Small intestine (tissue), 7 donors: ENCODE measurements at regions not wholly inside any gene's neighbourhood (a gene's known extent, or its start where the extent isn't known, plus 50 kb on each side); places are given as distances from the start of the nearest gene placed in this dataset.

Source experiments
- DNase-seq, 2 donors: peaks; one replicate each; pipeline versions ENCODE4 v3.0.0 to v3.0.0-alpha.2; 2013
- FAIRE-seq: peaks from 2 replicates; lab custom pipeline; 2012; peaks lifted over from hg19 to GRCh38; lab: Jason Lieb, UNC
- H3K27ac ChIP-seq, 3 donors: one replicate each; pipeline ENCODE4 v1.5.1; 2013; ENCODE audit warnings: low read length in 2 of 3, mild to moderate bottlenecking in 2 of 3, control low read depth in 1 of 3, inconsistent platforms in 1 of 3, low read depth in 1 of 3, moderate library complexity in 1 of 3
- H3K27me3 ChIP-seq, 3 donors: one replicate each; pipeline ENCODE4 v1.6.1; 2013; ENCODE audit warnings: low read length in 3 of 3, inconsistent platforms in 1 of 3; ENCODE audit not compliant: control insufficient read depth in 3 of 3, insufficient read depth in 3 of 3
- H3K36me3 ChIP-seq, 3 donors: one replicate each; pipeline ENCODE4 v1.6.1; 2013; ENCODE audit warnings: low read length in 3 of 3, inconsistent platforms in 1 of 3, low read depth in 1 of 3, mild to moderate bottlenecking in 1 of 3, moderate library complexity in 1 of 3; ENCODE audit not compliant: control insufficient read depth in 3 of 3, insufficient read depth in 2 of 3
- H3K4me1 ChIP-seq, 3 donors: one replicate each; pipeline ENCODE4 v1.6.1; 2013; ENCODE audit warnings: low read length in 2 of 3, inconsistent platforms in 1 of 3, low read depth in 1 of 3, mild to moderate bottlenecking in 1 of 3, moderate library complexity in 1 of 3; ENCODE audit not compliant: control insufficient read depth in 3 of 3, insufficient read depth in 2 of 3
- H3K4me3 ChIP-seq, 3 donors: one replicate each; pipeline ENCODE4 v1.5.1; 2013; ENCODE audit warnings: low read length in 3 of 3, control low read depth in 1 of 3, inconsistent platforms in 1 of 3, low read depth in 1 of 3, mild to moderate bottlenecking in 1 of 3, moderate library complexity in 1 of 3
- H3K9me3 ChIP-seq, 2 donors: one replicate each; pipeline ENCODE4 v1.6.1; 2013; ENCODE audit warnings: low read depth in 1 of 2, low read length in 1 of 2; ENCODE audit not compliant: control insufficient read depth in 2 of 2, insufficient read depth in 1 of 2
- WGBS, 3 donors: extraction: QIAGEN DNeasy Blood & Tissue Kit; methylation state at CpG; one replicate each; pipeline ENCODE4 v1.1.7; 2013; 5-methylcytosine and 5-hydroxymethylcytosine counted together
- donor health status: healthy with polysubstance abuse.
- donor health status: control.
- donor health status: control.
- donor health status: Bipolar disorder and iron deficiency.
- donor health status: healthy.

GRCh38 chr5:144581044-144581443, 410.4 kb downstream of the KCTD16 start:
- FAIRE-seq: no peak
- DNase-seq: no peak

GRCh38 chr5:144577676-144578075, 407.0 kb downstream of the KCTD16 start:
- Histone ChIP-seq H3K9me3 (peaks cover 0 to 2% of the 10 kb centered on the region in 2 donors), H3K36me3 (no peaks in the 10 kb centered on the region), H3K4me3 (no peak overlapping the region), H3K4me1 (no peaks in the 10 kb centered on the region), H3K27ac (no peak overlapping the region), H3K27me3 (no peaks in the 10 kb centered on the region)
- DNase-seq: no peak
- no peak for FAIRE-seq
- WGBS, 3 donors: 67 to 90% (median 87%) methylated on average over 3 of the region's 3 CpGs

More at GRCh38 chr5:144581044-144581443, 410.4 kb downstream of the KCTD16 start:
- Histone ChIP-seq H3K9me3 (no peaks in the 10 kb centered on the region), H3K4me1 (no peaks in the 10 kb centered on the region), H3K4me3 (no peak overlapping the region), H3K36me3 (no peaks in the 10 kb centered on the region), H3K27me3 (no peaks in the 10 kb centered on the region), H3K27ac (no peak overlapping the region)
- WGBS, 3 donors: 71 to 84% (median 77%) methylated on average over 9 of the region's 9 CpGs

DNA sequence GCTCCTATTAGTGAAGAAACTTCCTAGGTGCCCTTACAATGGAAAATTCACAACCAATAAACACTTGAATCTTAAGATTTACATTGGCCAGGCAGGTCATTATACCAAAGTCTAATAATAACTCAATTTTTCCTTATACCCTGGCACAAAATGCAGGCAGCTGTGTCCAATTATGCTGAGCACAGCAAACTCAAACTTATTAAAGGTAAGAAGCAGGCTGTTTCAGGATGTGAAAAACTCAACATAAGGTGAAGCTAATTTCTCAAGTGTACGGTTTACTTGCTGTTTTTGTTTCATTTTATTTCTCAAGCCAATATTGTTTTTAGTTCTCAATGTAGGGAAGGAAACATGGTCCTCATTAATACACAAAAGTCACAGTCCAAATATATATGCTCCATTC, 405.1 kb downstream of the KCTD16 start:
- H3K9me3 ChIP-seq: peaks cover 0 to 5% of the 10 kb centered on the region in 2 donors
- FAIRE-seq (no peak), DNase-seq (no peak)
- no peak overlapping the region for H3K27ac ChIP-seq
- no peak overlapping the region for H3K4me3 ChIP-seq
- no peaks in the 10 kb centered on the region for H3K27me3 ChIP-seq
- no peaks in the 10 kb centered on the region for H3K4me1 ChIP-seq
- H3K36me3 ChIP-seq: no peaks in the 10 kb centered on the region
- WGBS, 3 donors: 69 to 88% (median 80%) methylated on average over 1 of the region's 1 CpG

GRCh38 chr5:144567421-144567780, 396.7 kb downstream of the KCTD16 start:
- no peak overlapping the region for H3K4me3 ChIP-seq
- 54 to 69% (median 58%) methylated on average over 2 of the region's 2 CpGs for WGBS, 3 donors
- no peaks in the 10 kb centered on the region for H3K36me3 ChIP-seq
- H3K27ac ChIP-seq: no peak overlapping the region
- DNase-seq: no peak
- H3K27me3 ChIP-seq: no peaks in the 10 kb centered on the region
- H3K9me3 ChIP-seq: peaks cover 0 to 22% of the 10 kb centered on the region in 2 donors
- FAIRE-seq: no peak
- H3K4me1 ChIP-seq: no peaks in the 10 kb centered on the region

GRCh38 chr5:144566747-144567420, 396.2 kb downstream of the KCTD16 start:
- 80 to 88% (median 83%) methylated on average over 3 of the region's 3 CpGs for WGBS, 3 donors
- no peak for FAIRE-seq
- H3K36me3 ChIP-seq: no peaks in the 10 kb centered on the region

GRCh38 chr5:144549580-144549979, 378.9 kb downstream of the KCTD16 start:
- peak; percentile 0 to 13 for DNase-seq
- 43 to 55% (median 46%) methylated on average over 3 of the region's 3 CpGs for WGBS, 3 donors
- Histone ChIP-seq H3K27me3 (no peaks in the 10 kb centered on the region), H3K27ac (no peak overlapping the region), H3K4me3 (no peak overlapping the region), H3K9me3 (no peaks in the 10 kb centered on the region), H3K36me3 (no peaks in the 10 kb centered on the region), H3K4me1 (no peaks in the 10 kb centered on the region)
- FAIRE-seq: no peak

More at GRCh38 chr5:144566747-144567420, 396.2 kb downstream of the KCTD16 start:
- Histone ChIP-seq H3K4me3 (no peak overlapping the region), H3K9me3 (peaks cover 0 to 22% of the 10 kb centered on the region in 2 donors), H3K27ac (no peak overlapping the region), H3K27me3 (no peaks in the 10 kb centered on the region), H3K4me1 (no peaks in the 10 kb centered on the region)
- no peak for DNase-seq

GRCh38 chr5:144548936-144549335, 378.3 kb downstream of the KCTD16 start:
- FAIRE-seq (no peak), DNase-seq (no peak)
- H3K4me3 ChIP-seq: no peak overlapping the region
- WGBS, 3 donors: 50 to 82% (median 79%) methylated on average over 2 of the region's 2 CpGs
- no peaks in the 10 kb centered on the region for H3K4me1 ChIP-seq
- H3K27ac ChIP-seq: no peak overlapping the region
- H3K9me3 ChIP-seq: no peaks in the 10 kb centered on the region
- no peaks in the 10 kb centered on the region for H3K27me3 ChIP-seq
- H3K36me3 ChIP-seq: no peaks in the 10 kb centered on the region

DNA sequence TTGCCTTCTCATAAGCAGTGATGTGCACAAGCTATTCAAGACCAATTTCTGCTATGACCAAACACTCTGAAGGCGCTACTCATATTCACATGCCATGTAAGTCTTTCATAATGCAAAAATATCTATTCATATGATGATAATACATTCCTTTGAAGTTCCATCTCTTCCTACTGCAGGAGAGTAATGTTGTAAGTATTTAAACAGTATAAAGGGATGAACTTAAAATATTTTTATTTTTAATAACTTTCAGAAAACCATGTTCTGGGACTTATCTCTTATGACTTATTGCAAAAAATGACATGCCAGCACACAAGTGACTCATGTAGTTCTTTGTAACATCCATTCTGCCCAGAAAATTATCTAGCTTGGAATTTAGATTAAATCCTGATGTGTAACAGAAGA, 376.4 kb downstream of the KCTD16 start:
- no peaks in the 10 kb centered on the region for H3K36me3 ChIP-seq
- no peaks in the 10 kb centered on the region for H3K9me3 ChIP-seq
- DNase-seq (no peak), FAIRE-seq (no peak)
- no peaks in the 10 kb centered on the region for H3K4me1 ChIP-seq
- WGBS, 3 donors: 82 to 88% (median 86%) methylated on average over 1 of the region's 1 CpG
- H3K27me3 ChIP-seq: no peaks in the 10 kb centered on the region
- no peak overlapping the region for H3K4me3 ChIP-seq
- H3K27ac ChIP-seq: no peak overlapping the region

DNA sequence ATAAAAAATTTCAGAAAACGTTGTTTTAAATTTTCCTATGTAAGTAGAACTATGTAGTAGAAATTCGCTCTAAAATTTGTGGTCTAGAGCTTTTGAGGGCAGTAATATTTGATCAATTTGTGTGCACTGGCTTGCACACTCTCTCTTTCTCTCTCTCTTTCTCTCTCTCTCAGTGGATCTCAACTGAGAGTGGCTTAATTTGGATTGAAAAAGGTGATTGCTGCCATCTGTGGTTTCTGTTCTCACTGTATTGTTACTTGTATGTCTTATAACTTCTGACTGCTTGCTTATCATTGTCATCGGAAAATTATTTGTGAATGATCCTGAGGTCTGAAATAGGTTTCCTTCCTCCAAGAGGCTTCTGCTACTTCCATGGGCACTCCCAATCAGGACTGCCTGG, 368.2 kb downstream of the KCTD16 start:
- Histone ChIP-seq H3K36me3 (no peaks in the 10 kb centered on the region), H3K9me3 (peaks cover 0 to 4% of the 10 kb centered on the region in 2 donors), H3K27ac (no peak overlapping the region), H3K4me1 (no peaks in the 10 kb centered on the region), H3K27me3 (no peaks in the 10 kb centered on the region), H3K4me3 (no peak overlapping the region)
- FAIRE-seq (no peak), DNase-seq (no peak)
- WGBS, 3 donors: 68 to 81% (median 71%) methylated on average over 3 of the region's 3 CpGs
